Activated CD4-positive, alpha-beta T cell treated with anti-CD3 and anti-CD28 coated beads, Interleukin-2, amount 50 U/mL, for 24 hours (primary cell): ENCODE measurements at regions not wholly inside any gene's neighbourhood (a gene's known extent, or its start where the extent isn't known, plus 50 kb on each side); places are given as distances from the start of the nearest gene placed in this dataset.

Experiments
- DNase-seq, 2 donors: peaks; one replicate each; pipeline ENCODE4 v3.0.0-alpha.2; 2020; ENCODE audit warnings: low read depth in 1 of 2, low spot score in 1 of 2

DNA sequence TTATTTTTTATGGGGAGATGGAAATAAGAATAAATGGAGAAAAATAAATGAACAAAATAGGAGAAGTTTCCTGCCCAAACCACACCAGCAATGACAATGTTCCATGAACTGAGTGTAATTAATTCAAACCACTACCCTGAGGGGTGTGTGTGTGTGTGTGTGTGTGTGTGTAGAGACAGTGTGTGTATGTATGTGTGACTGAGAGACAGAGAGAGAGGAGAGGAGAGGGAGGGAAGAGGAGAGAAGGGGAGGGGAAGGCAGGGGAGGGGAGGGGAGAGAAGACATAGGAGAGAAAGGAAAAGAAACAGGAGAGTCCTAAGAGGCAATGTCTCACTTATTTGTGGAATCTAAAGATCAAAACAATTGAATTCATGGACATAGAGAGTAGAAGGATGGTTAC is 65.0 kb upstream of the POU2AF1 start:
- no peak for DNase-seq

DNA sequence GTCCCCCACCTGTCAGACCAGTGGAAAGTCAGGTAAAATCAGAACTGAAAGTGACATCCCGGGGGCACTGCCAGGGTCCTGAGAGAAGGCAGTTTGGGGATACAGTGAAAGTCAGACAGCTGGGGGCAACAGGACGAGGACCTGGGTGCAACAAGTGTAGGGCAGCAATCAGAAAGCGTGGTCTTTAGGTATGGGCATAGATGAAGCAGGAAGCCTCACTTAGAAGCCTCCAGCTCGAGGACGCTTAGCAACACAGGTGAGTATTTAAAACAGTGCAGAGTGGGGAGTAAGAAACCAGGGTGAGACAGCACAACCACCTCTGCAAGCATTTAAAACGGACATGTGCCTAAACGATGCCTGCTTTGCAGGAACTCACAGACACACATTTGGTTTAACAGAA is 64.6 kb upstream of the POU2AF1 start:
- no peak for DNase-seq

DNA sequence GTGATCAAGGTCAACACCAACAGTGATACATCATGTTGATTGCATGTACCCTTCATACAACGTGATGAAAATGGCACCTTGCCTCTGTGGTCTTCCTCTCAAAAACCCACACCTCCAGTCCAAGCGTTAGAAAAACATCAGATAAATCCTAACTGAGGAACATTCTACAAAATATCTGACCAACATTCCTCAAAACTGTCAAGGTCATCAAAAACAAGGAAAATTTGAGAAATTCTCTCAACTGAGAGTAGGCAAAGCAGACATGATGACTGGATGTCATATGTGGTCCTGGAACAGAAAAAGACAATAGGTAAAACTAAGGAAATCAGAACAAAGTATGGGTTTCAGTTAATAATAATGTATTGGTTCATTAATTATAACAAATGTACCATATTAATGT is 64.0 kb upstream of the POU2AF1 start:
- no peak for DNase-seq

DNA sequence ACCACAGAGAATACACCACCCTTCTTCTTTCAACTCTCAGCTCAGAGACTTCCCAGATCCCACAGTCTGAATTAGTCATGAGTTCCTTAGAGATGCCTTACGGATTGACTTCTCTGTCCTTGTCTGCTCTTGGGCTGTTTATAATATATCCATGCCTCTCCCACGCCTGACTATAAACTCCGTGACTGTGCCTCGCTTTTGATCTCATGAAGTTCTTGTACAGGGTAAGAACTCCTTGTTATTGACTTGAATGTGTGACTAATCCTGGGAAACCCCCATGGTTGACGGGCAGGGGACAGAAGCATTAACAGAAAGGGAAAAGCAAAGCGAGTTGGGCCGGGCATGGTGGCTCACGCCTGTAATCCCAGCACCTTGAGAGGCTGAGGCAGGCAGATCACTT is 62.4 kb upstream of the POU2AF1 start:
- no peak for DNase-seq

DNA sequence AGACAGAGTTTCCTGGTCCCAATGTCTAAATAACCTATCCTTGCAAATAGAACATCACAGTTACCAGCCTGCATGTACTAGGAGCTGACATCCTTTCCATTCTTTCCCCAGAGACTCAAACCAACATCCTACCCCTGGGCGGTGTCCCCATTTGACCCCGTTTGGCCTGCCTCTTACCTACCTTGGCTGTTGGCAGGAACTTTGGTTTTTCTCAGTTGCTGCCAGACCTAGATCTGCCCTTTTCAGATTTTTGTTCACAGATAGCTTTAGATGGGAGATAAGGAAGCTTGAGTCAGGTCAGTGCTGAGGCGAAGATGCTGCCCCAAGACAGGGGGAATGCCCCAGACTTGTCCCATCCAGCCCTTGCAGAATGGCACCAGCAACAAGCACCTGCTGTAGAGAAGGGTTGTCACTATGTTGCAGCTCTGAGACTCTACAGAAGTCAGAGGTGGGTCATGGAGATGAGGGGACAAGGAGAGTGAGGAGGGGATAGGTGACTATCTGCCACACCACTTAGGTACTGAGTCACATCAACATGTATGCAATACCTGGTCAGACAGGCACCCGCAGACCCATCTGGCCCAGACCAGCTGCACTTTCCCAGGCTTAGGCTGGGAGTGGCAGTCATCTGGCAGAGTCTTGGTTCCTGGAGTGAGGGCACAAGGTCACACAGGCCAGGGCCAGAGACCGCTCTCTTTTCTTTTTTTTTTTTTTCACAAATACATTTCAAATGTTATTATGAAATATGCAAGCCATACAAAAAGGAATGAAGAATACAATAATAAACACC is 61.5 kb upstream of the POU2AF1 start:
- no peak for DNase-seq

DNA sequence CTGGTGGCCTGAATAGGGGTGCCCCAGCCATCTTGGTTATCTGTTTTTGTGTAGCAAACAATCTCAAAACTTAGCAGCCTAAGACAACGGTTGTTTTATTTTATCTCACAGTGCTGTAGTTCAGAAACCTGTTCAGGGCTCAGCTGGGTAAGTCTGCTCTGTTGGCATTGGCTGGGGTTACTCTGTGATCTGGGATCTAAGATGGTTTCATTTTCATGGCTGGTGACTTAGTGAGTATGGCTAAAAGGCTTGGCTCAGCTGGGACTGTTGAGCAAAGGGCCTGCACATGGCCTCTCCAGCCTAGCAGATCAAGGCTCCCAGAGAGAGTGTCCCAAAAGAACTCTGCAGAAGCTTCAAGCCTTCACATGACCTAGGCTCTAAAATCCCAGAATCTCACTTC is 60.8 kb upstream of the POU2AF1 start:
- DNase-seq, result no peak

DNA sequence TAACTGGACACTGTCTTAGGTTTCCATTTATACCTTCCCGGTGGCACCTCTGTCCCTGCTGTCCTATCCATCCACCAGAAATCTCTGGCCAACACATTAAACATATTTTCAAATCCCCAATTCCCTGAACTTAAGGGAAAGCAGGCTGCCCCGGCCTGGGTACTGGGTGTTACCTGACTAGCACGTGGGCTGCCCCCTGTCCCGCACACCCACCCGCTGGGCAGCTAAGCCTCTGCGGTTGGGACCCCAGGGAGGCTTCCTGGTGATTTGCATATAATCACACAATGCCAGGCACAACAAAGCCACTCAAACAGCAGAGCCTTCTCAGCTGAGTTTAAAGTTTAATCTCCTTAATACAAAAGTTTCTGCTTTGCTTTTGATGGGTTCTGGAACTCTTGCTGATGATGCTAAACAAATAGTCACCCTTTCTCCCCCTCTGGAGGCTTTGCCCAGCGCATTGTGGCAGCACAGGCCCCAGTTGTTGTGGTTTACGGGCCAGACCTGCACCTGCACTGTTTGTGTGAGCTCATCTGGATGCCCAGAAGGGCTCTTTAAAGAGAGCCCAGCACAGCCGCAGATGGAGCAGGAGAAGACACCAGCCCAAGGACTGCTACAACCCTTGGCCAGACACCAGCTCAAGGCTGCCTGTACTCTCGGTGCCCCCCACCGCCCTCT is 59.9 kb upstream of the POU2AF1 start:
- no peak for DNase-seq

DNA sequence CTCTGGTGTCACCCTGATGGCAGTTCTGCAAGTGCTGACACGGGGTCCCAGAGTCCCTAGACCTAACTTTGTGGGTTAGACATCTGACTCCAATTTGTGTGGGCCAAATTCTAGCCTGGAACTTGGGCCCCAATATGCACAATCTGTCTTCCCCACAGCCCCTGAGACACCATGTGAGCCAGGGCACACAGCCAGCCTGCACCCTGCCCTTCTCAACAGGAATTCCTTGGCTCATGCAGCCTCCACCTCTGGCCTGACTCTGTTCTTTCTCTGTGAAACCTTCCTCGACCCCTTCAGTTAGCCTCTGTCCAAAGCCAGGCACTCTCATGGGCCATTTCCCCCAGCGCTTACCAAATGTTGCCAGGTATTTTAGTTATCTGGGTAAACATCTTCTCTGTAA is 59.1 kb upstream of the POU2AF1 start:
- no peak for DNase-seq

DNA sequence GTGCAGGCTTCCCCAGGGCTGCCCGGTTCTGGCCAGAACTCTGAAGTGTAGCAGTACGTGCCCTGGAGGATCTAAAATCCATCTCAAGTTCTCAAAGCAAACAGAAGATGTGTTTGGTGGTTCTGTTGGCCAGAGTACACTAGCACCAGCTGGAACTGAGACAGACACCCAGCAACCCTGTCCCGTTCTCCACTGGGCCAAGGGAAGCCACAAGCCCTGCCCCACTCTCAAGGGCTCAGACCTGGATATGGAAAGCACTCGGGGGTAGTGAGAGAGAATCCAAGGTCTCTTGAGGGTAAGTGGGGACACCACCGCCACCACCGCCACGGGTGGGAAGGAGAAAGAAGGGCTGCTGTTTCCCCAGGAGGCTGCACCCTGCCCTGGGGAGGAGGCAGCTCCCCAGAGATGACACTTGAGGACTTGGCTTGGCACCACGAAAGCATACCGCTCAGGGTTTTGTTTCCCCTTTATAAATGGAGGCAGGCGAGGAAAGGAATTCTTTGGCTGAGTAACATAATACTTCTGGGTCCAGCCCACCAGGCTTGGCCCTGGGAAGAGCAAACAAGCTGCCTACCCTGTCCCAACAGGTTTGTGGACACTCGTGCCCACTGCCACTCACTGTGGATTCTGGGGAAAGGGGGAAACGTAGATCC is 56.1 kb upstream of the POU2AF1 start:
- no peak for DNase-seq

DNA sequence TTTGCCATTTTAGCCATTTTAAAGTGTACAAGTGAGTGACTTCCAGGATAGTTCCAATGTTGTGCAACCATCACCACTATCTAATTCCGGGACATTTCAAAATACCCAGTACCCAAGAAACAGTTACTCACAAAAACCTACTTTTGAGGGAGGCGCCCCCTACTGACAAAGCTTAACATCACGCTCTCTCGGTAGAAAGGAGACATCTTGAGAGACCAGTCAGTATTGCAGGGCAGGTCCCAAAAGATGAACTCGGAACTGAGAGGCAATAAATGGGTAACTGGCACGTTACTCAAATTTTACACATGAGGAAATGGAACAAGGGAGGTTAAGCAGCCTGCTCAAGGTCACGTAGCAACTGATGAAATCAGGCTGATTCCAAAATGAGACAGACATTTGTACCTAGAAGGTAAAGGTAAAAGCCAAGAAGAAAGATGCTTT is 50.0 kb upstream of the POU2AF1 start:
- DNase-seq, result peak; percentile 36 to 49
